Mesodermal cell (in vitro differentiated cells): ENCODE measurements at regions not wholly inside any gene's neighbourhood (a gene's known extent, or its start where the extent isn't known, plus 50 kb on each side); places are given as distances from the start of the nearest gene placed in this dataset.

Experiments used
- H3K27ac ChIP-seq: 2 replicates; pipeline ENCODE4 v1.7.0; 2013; ENCODE audit warnings: mild to moderate bottlenecking, low read depth, low read length, moderate library complexity; ENCODE audit not compliant: severe bottlenecking
- H3K36me3 ChIP-seq: 2 replicates; pipeline ENCODE4 v1.7.1; 2013; ENCODE audit warnings: mild to moderate bottlenecking, low read length, moderate library complexity; ENCODE audit not compliant: control insufficient read depth, insufficient read depth
- H3K4me1 ChIP-seq: one replicate; pipeline ENCODE4 v1.7.1; 2013; ENCODE audit warnings: mild to moderate bottlenecking, low read length; ENCODE audit not compliant: insufficient read depth, control insufficient read depth, poor library complexity, severe bottlenecking
- H3K4me3 ChIP-seq: 2 replicates; pipeline ENCODE4 v1.7.0; 2013; ENCODE audit warnings: low read length, control low read depth, mild to moderate bottlenecking; ENCODE audit not compliant: insufficient read depth, poor library complexity, severe bottlenecking; ENCODE audit errors: extremely low read depth
- H3K9me3 ChIP-seq: 2 replicates; pipeline ENCODE4 v1.7.1; 2013; ENCODE audit warnings: mild to moderate bottlenecking, low read length, moderate library complexity; ENCODE audit not compliant: control insufficient read depth
- WGBS, 2 experiments: methylation state at CpG; one replicate each; pipeline ENCODE4 v1.1.5; 2013; ENCODE audit warnings: missing lambda C conversion rate in 2 of 2; ENCODE audit not compliant: insufficient coverage in 2 of 2; 5-methylcytosine and 5-hydroxymethylcytosine counted together

GRCh38 chr14:85190251-85190650, 339.7 kb upstream of the FLRT2 start:
- H3K36me3 ChIP-seq: no peaks in the 10 kb centered on the region
- H3K9me3 ChIP-seq: no peaks in the 10 kb centered on the region
- H3K27ac ChIP-seq: no peak overlapping the region
- no peaks in the 10 kb centered on the region for H3K4me1 ChIP-seq
- 83 to 90% methylated on average over 2 of the region's 5 CpGs for WGBS, 2 experiments
- no peak overlapping the region for H3K4me3 ChIP-seq

- Histone ChIP-seq H3K9me3 (no peaks in the 10 kb centered on the region), H3K36me3 (no peaks in the 10 kb centered on the region), H3K4me3 (no peak overlapping the region), H3K4me1 (no peaks in the 10 kb centered on the region), H3K27ac (no peak overlapping the region)
These were observed 338.0 kb upstream of the FLRT2 start for GRCh38 chr14:85191986-85192385.

GRCh38 chr14:85195872-85196477, 334.0 kb upstream of the FLRT2 start:
- WGBS, 2 experiments: 66 to 78% methylated on average over 1 to 2 of the region's 4 CpGs

GRCh38 chr14:85198001-85198400, 331.9 kb upstream of the FLRT2 start:
- Histone ChIP-seq H3K9me3 (no peaks in the 10 kb centered on the region), H3K27ac (no peak overlapping the region), H3K4me1 (no peaks in the 10 kb centered on the region), H3K36me3 (no peaks in the 10 kb centered on the region), H3K4me3 (no peak overlapping the region)
- 77 to 87% methylated on average over 3 of the region's 4 CpGs for WGBS, 2 experiments

More at GRCh38 chr14:85195872-85196477, 334.0 kb upstream of the FLRT2 start:
- Histone ChIP-seq H3K4me1 (no peaks in the 10 kb centered on the region), H3K4me3 (no peak overlapping the region), H3K27ac (no peak overlapping the region), H3K9me3 (no peaks in the 10 kb centered on the region), H3K36me3 (no peaks in the 10 kb centered on the region)

GRCh38 chr14:85205875-85206274, 324.1 kb upstream of the FLRT2 start:
- Histone ChIP-seq H3K4me3 (no peak overlapping the region), H3K36me3 (no peaks in the 10 kb centered on the region), H3K9me3 (no peaks in the 10 kb centered on the region), H3K27ac (no peak overlapping the region), H3K4me1 (no peaks in the 10 kb centered on the region)
- 93% methylated on average over 2 of the region's 2 CpGs; no CpG with 5 or more reads in 1 of the 2 experiments for WGBS, 2 experiments

GRCh38 chr14:85214471-85214870, 315.5 kb upstream of the FLRT2 start:
- no peak overlapping the region for H3K27ac ChIP-seq
- H3K4me3 ChIP-seq: no peak overlapping the region
- no peaks in the 10 kb centered on the region for H3K9me3 ChIP-seq
- peaks cover 4% of the 10 kb centered on the region for H3K4me1 ChIP-seq
- WGBS, 2 experiments: 79 to 83% methylated on average over 2 of the region's 4 CpGs
- H3K36me3 ChIP-seq: no peaks in the 10 kb centered on the region

GRCh38 chr14:85217412-85217811, 312.5 kb upstream of the FLRT2 start:
- no CpG with 5 or more reads among the region's 1 CpG for whole genome bisulfite sequencing, 2 experiments
- Histone ChIP-seq H3K4me1 (peaks cover 4% of the 10 kb centered on the region), H3K9me3 (no peaks in the 10 kb centered on the region), H3K27ac (no peak overlapping the region), H3K4me3 (no peak overlapping the region), H3K36me3 (no peaks in the 10 kb centered on the region)

- Histone ChIP-seq H3K4me3 (no peak overlapping the region), H3K9me3 (no peaks in the 10 kb centered on the region), H3K4me1 (peaks cover 4% of the 10 kb centered on the region)
These were observed 311.0 kb upstream of the FLRT2 start for GRCh38 chr14:85218982-85219381.

GRCh38 chr14:85221832-85222231, 308.1 kb upstream of the FLRT2 start:
- 100% methylated on average over 1 of the region's 3 CpGs; no CpG with 5 or more reads in 1 of the 2 experiments for WGBS, 2 experiments
- Histone ChIP-seq H3K27ac (no peak overlapping the region), H3K9me3 (no peaks in the 10 kb centered on the region), H3K4me3 (no peak overlapping the region), H3K36me3 (no peaks in the 10 kb centered on the region), H3K4me1 (peaks cover 4% of the 10 kb centered on the region)

More at GRCh38 chr14:85218982-85219381, 311.0 kb upstream of the FLRT2 start:
- H3K36me3 ChIP-seq: no peaks in the 10 kb centered on the region
- H3K27ac ChIP-seq: no peak overlapping the region

- no peaks in the 10 kb centered on the region for H3K36me3 ChIP-seq
- no peak overlapping the region for H3K27ac ChIP-seq
- no peak overlapping the region for H3K4me3 ChIP-seq
- H3K4me1 ChIP-seq: peaks cover 2% of the 10 kb centered on the region
- no peaks in the 10 kb centered on the region for H3K9me3 ChIP-seq
- 50% methylated on average over 1 of the region's 1 CpG; no CpG with 5 or more reads in 1 of the 2 experiments for WGBS, 2 experiments
These were observed 307.6 kb upstream of the FLRT2 start for GRCh38 chr14:85222341-85222740.

- Histone ChIP-seq H3K27ac (no peak overlapping the region), H3K9me3 (no peaks in the 10 kb centered on the region), H3K4me1 (no peaks in the 10 kb centered on the region), H3K4me3 (no peak overlapping the region), H3K36me3 (no peaks in the 10 kb centered on the region)
- WGBS, 2 experiments: 18 to 38% methylated on average over 1 to 2 of the region's 3 CpGs
These were observed 306.3 kb upstream of the FLRT2 start for GRCh38 chr14:85223667-85224066.
